Keratinocyte (primary cell): ENCODE measurements at regions not wholly inside any gene's neighbourhood (a gene's known extent, or its start where the extent isn't known, plus 50 kb on each side); places are given as distances from the start of the nearest gene placed in this dataset.
"Not testable (repeated sequence)": the region's sequence is repeated elsewhere in the genome, so short reads cannot be mapped to it uniquely, and the experiment has no call there.

Source experiments
- DNase-seq: peaks from one replicate; pipeline ENCODE4 v3.0.0-alpha.2; 2011; ENCODE audit warnings: low read depth, missing footprints, low spot score
- FAIRE-seq: peaks from 2 replicates; lab custom pipeline; 2011; peaks lifted over from hg19 to GRCh38; lab: Jason Lieb, UNC
- H2AFZ ChIP-seq: 2 replicates; pipeline ENCODE4 v1.6.0; 2012; ENCODE audit warnings: low read length, control low read depth, inconsistent platforms; ENCODE audit not compliant: control insufficient read depth
- H3K27ac ChIP-seq: 2 replicates; pipeline ENCODE4 v1.5.1; 2011; ENCODE audit warnings: low read length; ENCODE audit not compliant: control insufficient read depth, insufficient read depth
- H3K27me3 ChIP-seq: 3 replicates; pipeline ENCODE4 v1.6.0; 2011; ENCODE audit warnings: low read length; ENCODE audit not compliant: control insufficient read depth, insufficient read depth; ENCODE audit errors: extremely low read depth
- H3K36me3 ChIP-seq, 2 experiments: 2 replicates in 1 of 2; 3 replicates in 1 of 2; pipeline ENCODE4 v1.5.1; 2011; ENCODE audit warnings: low read length in 2 of 2, mild to moderate bottlenecking in 1 of 2; ENCODE audit not compliant: control insufficient read depth in 2 of 2, insufficient read depth in 2 of 2; ENCODE audit errors: extremely low read depth in 1 of 2
- H3K4me1 ChIP-seq: 3 replicates; pipeline ENCODE4 v1.5.1; 2011; ENCODE audit warnings: low read length; ENCODE audit not compliant: control insufficient read depth, insufficient read depth; ENCODE audit errors: extremely low read depth
- H3K4me2 ChIP-seq: 3 replicates; pipeline ENCODE4 v1.6.0; 2011; ENCODE audit warnings: low read depth, low read length; ENCODE audit not compliant: control insufficient read depth, insufficient read depth; ENCODE audit errors: extremely low read depth
- H3K4me3 ChIP-seq, 3 experiments: fragments of 200-600 bp in 1 of 3; sonication (generic) in 1 of 3; 2 replicates in 2 of 3; 3 replicates in 1 of 3; pipeline ENCODE4 v1.5.1; 2011 to 2016; ENCODE audit warnings: low read length in 3 of 3, mild to moderate bottlenecking in 3 of 3, control low read depth in 2 of 3, inconsistent platforms in 1 of 3, low read depth in 1 of 3, mixed read lengths in 1 of 3, mixed run types in 1 of 3, moderate library complexity in 1 of 3; ENCODE audit not compliant: control insufficient read depth in 2 of 3, insufficient read depth in 2 of 3; ENCODE audit errors: extremely low read depth in 1 of 3
- H3K79me2 ChIP-seq: 2 replicates; pipeline ENCODE4 v1.6.0; 2012; ENCODE audit warnings: low read length; ENCODE audit not compliant: control insufficient read depth, insufficient read depth
- H3K9ac ChIP-seq: 3 replicates; pipeline ENCODE4 v1.6.0; 2011; ENCODE audit warnings: low read length; ENCODE audit not compliant: control insufficient read depth, insufficient read depth; ENCODE audit errors: extremely low read depth
- H3K9me1 ChIP-seq: 3 replicates; pipeline ENCODE4 v1.6.0; 2011; ENCODE audit warnings: low read length; ENCODE audit not compliant: control insufficient read depth, insufficient read depth; ENCODE audit errors: extremely low read depth
- H3K9me3 ChIP-seq: 2 replicates; pipeline ENCODE4 v1.5.1; 2012; ENCODE audit warnings: low read depth, low read length; ENCODE audit not compliant: control insufficient read depth
- H4K20me1 ChIP-seq: 3 replicates; pipeline ENCODE4 v1.6.0; 2011; ENCODE audit warnings: low read length; ENCODE audit not compliant: control insufficient read depth, insufficient read depth; ENCODE audit errors: extremely low read depth
- EZH2 ChIP-seq: IDR thresholded peaks from one replicate; pipeline ENCODE4 v1.6.1; 2012; ENCODE audit warnings: inconsistent platforms, mild to moderate bottlenecking, low read length, moderate library complexity
- dilution Hi-C: fragments of 300-500 bp; cut with MboI; formaldehyde crosslinking; loops from one replicate; pipeline ENCODE4 v1.7.0; 2020; ENCODE audit warnings: low sequenced_read_pairs; ENCODE audit not compliant: extremely low pct_ligation_motif_present
- TF ChIP-seq, protein P1 (sequence below), 3 experiments: IDR thresholded peaks in 1 of 3; conservative IDR thresholded peaks in 1 of 3; optimal IDR thresholded peaks in 1 of 3; 2 replicates in 2 of 3; 3 replicates in 1 of 3; pipeline versions ENCODE3 to v1.5.1; 2011; ENCODE audit warnings: low read length in 3 of 3, mild to moderate bottlenecking in 3 of 3, moderate library complexity in 2 of 3, control low read depth in 1 of 3, inconsistent platforms in 1 of 3; ENCODE audit not compliant: insufficient read depth in 2 of 3; ENCODE audit errors: extremely low read depth in 1 of 3

DNA sequence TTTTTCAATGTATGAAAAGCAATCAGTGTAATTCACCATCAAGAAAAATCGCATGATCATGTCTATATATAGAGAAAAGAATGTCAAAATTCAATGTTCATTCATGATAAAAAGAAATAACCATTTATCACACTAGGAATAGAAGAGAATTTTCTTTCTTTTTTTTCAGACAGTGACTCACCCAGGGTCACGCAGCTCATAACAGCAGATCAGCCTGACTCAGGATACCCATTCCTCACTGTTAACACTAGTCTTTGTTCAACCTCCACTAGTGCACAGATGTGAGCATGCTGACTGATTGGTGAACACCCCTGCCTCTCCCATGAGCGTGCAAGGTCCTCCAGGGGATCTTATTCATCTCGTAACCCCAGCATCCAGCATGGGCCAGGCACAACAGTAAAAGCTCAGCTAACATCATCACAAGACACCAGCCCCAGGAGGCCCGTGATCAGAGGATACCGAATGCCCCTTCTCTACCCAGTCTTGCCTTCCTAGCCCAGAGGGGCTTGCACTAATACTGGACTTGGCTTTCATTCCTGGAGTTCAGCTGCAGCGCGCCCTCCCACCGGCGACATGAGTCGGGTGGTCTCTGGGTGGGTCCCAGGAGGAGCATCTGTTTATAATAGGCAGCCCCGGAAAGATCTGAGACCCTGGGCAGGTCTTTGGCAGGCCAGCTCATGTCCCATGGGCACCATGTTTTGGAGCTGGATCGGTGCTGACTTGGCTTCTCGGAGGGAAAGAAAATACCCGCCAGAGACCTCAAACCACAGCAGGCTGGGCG lies 539.5 kb upstream of the SLC10A2 start:
- DNase-seq (no peak), FAIRE-seq (no peak)
- H4K20me1 ChIP-seq, result no peaks in the 10 kb centered on the region
- H3K36me3 ChIP-seq, result no peaks in the 10 kb centered on the region
- dilution Hi-C loops, result no loop called here
- H3K27me3 ChIP-seq, result no peaks in the 10 kb centered on the region
- H3K4me3 ChIP-seq, result no peak overlapping the region
- no peaks in the 10 kb centered on the region for H3K4me1 ChIP-seq
- H3K27ac ChIP-seq, result no peak overlapping the region
- H3K9me3 ChIP-seq, result no peaks in the 10 kb centered on the region
- no peak overlapping the region for H3K4me2 ChIP-seq
- no peaks in the 10 kb centered on the region for H3K79me2 ChIP-seq
- no peak overlapping the region for H2AFZ ChIP-seq
- H3K9ac ChIP-seq, result no peak overlapping the region
- TF ChIP-seq, protein P1, sequence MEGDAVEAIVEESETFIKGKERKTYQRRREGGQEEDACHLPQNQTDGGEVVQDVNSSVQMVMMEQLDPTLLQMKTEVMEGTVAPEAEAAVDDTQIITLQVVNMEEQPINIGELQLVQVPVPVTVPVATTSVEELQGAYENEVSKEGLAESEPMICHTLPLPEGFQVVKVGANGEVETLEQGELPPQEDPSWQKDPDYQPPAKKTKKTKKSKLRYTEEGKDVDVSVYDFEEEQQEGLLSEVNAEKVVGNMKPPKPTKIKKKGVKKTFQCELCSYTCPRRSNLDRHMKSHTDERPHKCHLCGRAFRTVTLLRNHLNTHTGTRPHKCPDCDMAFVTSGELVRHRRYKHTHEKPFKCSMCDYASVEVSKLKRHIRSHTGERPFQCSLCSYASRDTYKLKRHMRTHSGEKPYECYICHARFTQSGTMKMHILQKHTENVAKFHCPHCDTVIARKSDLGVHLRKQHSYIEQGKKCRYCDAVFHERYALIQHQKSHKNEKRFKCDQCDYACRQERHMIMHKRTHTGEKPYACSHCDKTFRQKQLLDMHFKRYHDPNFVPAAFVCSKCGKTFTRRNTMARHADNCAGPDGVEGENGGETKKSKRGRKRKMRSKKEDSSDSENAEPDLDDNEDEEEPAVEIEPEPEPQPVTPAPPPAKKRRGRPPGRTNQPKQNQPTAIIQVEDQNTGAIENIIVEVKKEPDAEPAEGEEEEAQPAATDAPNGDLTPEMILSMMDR (optimal IDR thresholded peaks at IDR 0.05 in 1 of 3, IDR thresholded peaks at IDR 0.05 in 1 of 3, conservative IDR thresholded peaks at IDR 0.05 in 1 of 3; ENCODE audit: extremely low read depth in 1 of 3, insufficient read depth in 2 of 3, low read length in 3 of 3), result no peak
- TF ChIP-seq EZH2, result no peak
- no peaks in the 10 kb centered on the region for H3K9me1 ChIP-seq

DNA sequence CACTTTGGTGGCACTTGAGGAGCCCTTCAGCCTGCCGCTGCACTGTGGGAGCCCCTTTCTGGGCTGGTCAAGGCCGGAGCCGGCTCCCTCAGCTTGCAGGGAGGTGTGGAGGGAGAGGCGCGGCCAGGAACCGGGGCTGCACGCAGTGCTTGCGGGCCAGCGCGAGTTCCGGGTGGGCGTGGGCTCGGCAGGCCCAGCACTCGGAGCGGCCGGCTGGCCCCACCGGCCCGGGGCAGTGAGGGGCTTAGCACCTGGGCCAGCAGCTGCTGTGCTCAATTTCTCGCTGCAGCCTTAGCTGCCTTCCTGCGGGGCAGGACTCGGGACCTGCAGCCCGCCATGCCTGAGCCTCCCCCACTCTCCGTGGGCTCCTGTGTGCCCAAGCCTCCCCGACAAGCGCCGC lies 533.7 kb upstream of the SLC10A2 start:
- H3K4me3 ChIP-seq, H3K36me3 ChIP-seq, H3K9me1 ChIP-seq, H3K9me3 ChIP-seq, H3K27ac ChIP-seq, H3K9ac ChIP-seq, DNase-seq, dilution Hi-C loops, H3K79me2 ChIP-seq, H4K20me1 ChIP-seq, H3K27me3 ChIP-seq, H3K4me1 ChIP-seq, FAIRE-seq, H3K4me2 ChIP-seq, H2AFZ ChIP-seq: not testable (repeated sequence)

DNA sequence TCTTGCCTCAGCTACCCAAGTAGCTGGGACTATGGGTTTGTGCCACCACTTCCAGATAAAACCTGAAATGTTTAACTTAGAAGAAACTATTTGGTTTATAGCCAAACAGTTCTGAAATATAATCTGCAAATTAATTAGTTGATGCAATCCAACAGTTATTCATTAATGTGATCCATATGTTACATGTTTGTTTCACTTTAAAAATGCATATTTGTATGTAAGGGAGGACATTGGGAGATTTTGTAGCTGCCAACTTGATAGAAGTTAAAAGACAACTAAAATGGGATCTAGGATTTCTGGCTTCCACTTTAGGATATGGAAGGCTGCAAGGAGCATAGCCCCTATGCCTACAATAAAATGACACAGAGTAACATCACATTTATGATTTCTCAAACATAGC lies 532.5 kb upstream of the SLC10A2 start:
- H2AFZ ChIP-seq, result no peak overlapping the region
- no peaks in the 10 kb centered on the region for H3K79me2 ChIP-seq
- dilution Hi-C loops, result no loop called here
- H3K9me3 ChIP-seq, result no peaks in the 10 kb centered on the region
- no peaks in the 10 kb centered on the region for H4K20me1 ChIP-seq
- H3K27ac ChIP-seq, result no peak overlapping the region
- H3K4me1 ChIP-seq, result no peaks in the 10 kb centered on the region
- FAIRE-seq (no peak), DNase-seq (no peak)
- no peak overlapping the region for H3K4me3 ChIP-seq
- H3K27me3 ChIP-seq, result no peaks in the 10 kb centered on the region
- H3K9me1 ChIP-seq, result no peaks in the 10 kb centered on the region
- H3K4me2 ChIP-seq, result no peak overlapping the region
- no peaks in the 10 kb centered on the region for H3K36me3 ChIP-seq
- H3K9ac ChIP-seq, result no peak overlapping the region
- no peak for TF ChIP-seq EZH2
- TF ChIP-seq, protein P1 (optimal IDR thresholded peaks at IDR 0.05 in 1 of 3, IDR thresholded peaks at IDR 0.05 in 1 of 3, conservative IDR thresholded peaks at IDR 0.05 in 1 of 3; ENCODE audit: extremely low read depth in 1 of 3, insufficient read depth in 2 of 3, low read length in 3 of 3), result no peak
